SU-DHL-6 (cell line): ENCODE measurements at regions not wholly inside any gene's neighbourhood (a gene's known extent, or its start where the extent isn't known, plus 50 kb on each side); places are given as distances from the start of the nearest gene placed in this dataset.

Experiments
- H2AFZ ChIP-seq: fragments of 200-600 bp; sonication (generic); 2 replicates; pipeline ENCODE4 v1.6.1; 2014; ENCODE audit warnings: low read depth, mild to moderate bottlenecking, moderate library complexity, mixed read lengths, antibody characterized with exemption, low read length; ENCODE audit not compliant: severe bottlenecking
- H3F3A ChIP-seq: fragments of 200-600 bp; shearing (Covaris generic); 2 replicates; pipeline ENCODE4 v1.6.0; 2016; ENCODE audit warnings: antibody characterized with exemption, mild to moderate bottlenecking; ENCODE audit not compliant: insufficient read depth
- H3K27ac ChIP-seq: fragments of 200-600 bp; sonication (generic); 2 replicates; pipeline ENCODE4 v1.5.1; 2016; ENCODE audit warnings: low read depth, mild to moderate bottlenecking, low read length, moderate library complexity, mixed read lengths
- H3K27me3 ChIP-seq: fragments of 200-600 bp; sonication (generic), shearing (Covaris generic); 2 replicates; pipeline ENCODE4 v1.6.0; 2014; ENCODE audit warnings: mild to moderate bottlenecking, low read length
- H3K36me3 ChIP-seq: fragments of 200-600 bp; sonication (generic); 2 replicates; pipeline ENCODE4 v1.6.1; 2014; ENCODE audit warnings: mild to moderate bottlenecking, low read length, mixed read lengths
- H3K4me2 ChIP-seq: fragments of 300-600, 200-600 bp; shearing (Covaris generic), sonication (generic); 2 replicates; pipeline ENCODE4 v1.6.0; 2014; ENCODE audit warnings: low read length, low read depth, mild to moderate bottlenecking; ENCODE audit not compliant: poor library complexity, severe bottlenecking
- H3K4me3 ChIP-seq: fragments of 200-600 bp; sonication (generic); 2 replicates; pipeline ENCODE4 v1.5.1; 2014; ENCODE audit warnings: antibody characterized with exemption, low read length, mild to moderate bottlenecking, mixed read lengths; ENCODE audit not compliant: insufficient read depth, poor library complexity, severe bottlenecking
- H3K79me2 ChIP-seq: fragments of 200-600 bp; sonication (generic); 2 replicates; pipeline ENCODE4 v1.6.1; 2014; ENCODE audit warnings: mild to moderate bottlenecking, low read length, moderate library complexity; ENCODE audit not compliant: insufficient read depth
- H3K9ac ChIP-seq: fragments of 200-600 bp; sonication (generic); 2 replicates; pipeline ENCODE4 v1.7.0; 2014; ENCODE audit warnings: mild to moderate bottlenecking, low read length
- H3K9me2 ChIP-seq: fragments of 200-600 bp; sonication (generic); replicated peaks from 2 replicates; pipeline ENCODE4 v1.6.1; 2014; ENCODE audit warnings: low read length; ENCODE audit not compliant: insufficient read depth
- H3K9me3 ChIP-seq: fragments of 200-600 bp; sonication (generic); 2 replicates; pipeline ENCODE4 v1.6.1; 2014; ENCODE audit warnings: low read length, mixed read lengths; ENCODE audit not compliant: insufficient read depth
- H4K20me1 ChIP-seq: fragments of 200-600 bp; sonication (generic); 2 replicates; pipeline ENCODE4 v1.6.1; 2014; ENCODE audit warnings: low read depth, mild to moderate bottlenecking, antibody characterized with exemption, low read length, moderate library complexity, mixed read lengths
- EZH2phosphoT487 ChIP-seq: fragments of 200-600 bp; sonication (generic), shearing (Covaris generic); conservative IDR thresholded peaks from 2 replicates; pipeline ENCODE4 v1.6.1; 2018; ENCODE audit warnings: mild to moderate bottlenecking, antibody characterized with exemption, low read length, moderate library complexity, mixed read lengths
- TF ChIP-seq, protein P1 (sequence below): fragments of 200-600 bp; sonication (generic); IDR thresholded peaks from one replicate; pipeline ENCODE4 v1.5.1; 2017; ENCODE audit warnings: antibody characterized with exemption, mild to moderate bottlenecking, low read length, moderate library complexity; ENCODE audit not compliant: insufficient read depth, poor library complexity, severe bottlenecking

DNA sequence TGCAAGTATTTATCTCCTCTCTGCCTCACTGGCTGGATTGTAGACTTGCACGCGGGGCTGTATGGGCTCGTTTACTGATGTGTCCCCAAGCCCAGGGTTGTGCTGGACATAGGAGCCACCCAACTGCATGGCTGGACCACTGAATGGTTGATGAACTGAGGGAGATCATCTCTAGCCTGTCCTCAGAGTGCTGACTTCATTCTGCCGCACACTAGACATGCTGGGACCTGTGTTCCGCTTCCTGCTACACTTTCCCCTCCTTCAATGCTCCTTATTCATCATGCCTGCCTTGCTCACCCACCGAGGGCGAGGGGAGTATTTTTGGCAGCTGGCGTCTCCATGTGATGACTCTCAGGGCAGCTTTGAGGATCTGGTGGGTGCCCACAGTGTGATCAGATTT, 440.2 kb downstream of the GLRX3 start:
- H3F3A ChIP-seq, result no peaks in the 10 kb centered on the region
- H3K79me2 ChIP-seq, result no peaks in the 10 kb centered on the region
- H3K4me2 ChIP-seq, result no peak overlapping the region
- H3K9me2 ChIP-seq, result no peaks in the 10 kb centered on the region
- TF ChIP-seq, protein P1, sequence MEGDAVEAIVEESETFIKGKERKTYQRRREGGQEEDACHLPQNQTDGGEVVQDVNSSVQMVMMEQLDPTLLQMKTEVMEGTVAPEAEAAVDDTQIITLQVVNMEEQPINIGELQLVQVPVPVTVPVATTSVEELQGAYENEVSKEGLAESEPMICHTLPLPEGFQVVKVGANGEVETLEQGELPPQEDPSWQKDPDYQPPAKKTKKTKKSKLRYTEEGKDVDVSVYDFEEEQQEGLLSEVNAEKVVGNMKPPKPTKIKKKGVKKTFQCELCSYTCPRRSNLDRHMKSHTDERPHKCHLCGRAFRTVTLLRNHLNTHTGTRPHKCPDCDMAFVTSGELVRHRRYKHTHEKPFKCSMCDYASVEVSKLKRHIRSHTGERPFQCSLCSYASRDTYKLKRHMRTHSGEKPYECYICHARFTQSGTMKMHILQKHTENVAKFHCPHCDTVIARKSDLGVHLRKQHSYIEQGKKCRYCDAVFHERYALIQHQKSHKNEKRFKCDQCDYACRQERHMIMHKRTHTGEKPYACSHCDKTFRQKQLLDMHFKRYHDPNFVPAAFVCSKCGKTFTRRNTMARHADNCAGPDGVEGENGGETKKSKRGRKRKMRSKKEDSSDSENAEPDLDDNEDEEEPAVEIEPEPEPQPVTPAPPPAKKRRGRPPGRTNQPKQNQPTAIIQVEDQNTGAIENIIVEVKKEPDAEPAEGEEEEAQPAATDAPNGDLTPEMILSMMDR, result no peak
- TF ChIP-seq EZH2phosphoT487, result no peak
- H3K36me3 ChIP-seq, result no peaks in the 10 kb centered on the region
- no peak overlapping the region for H3K27ac ChIP-seq
- H2AFZ ChIP-seq, result no peak overlapping the region
- H3K9me3 ChIP-seq, result no peaks in the 10 kb centered on the region
- H3K27me3 ChIP-seq, result no peaks in the 10 kb centered on the region
- no peak overlapping the region for H3K4me3 ChIP-seq
- H3K9ac ChIP-seq, result no peak overlapping the region
- no peaks in the 10 kb centered on the region for H4K20me1 ChIP-seq

- Histone ChIP-seq H3K4me2 (no peak overlapping the region), H4K20me1 (no peaks in the 10 kb centered on the region), H3K9me3 (no peaks in the 10 kb centered on the region), H3K27me3 (no peaks in the 10 kb centered on the region), H3K4me3 (no peak overlapping the region), H3K79me2 (no peaks in the 10 kb centered on the region), H2AFZ (no peak overlapping the region), H3K9ac (no peak overlapping the region), H3K27ac (no peak overlapping the region), H3K9me2 (no peaks in the 10 kb centered on the region), H3K36me3 (no peaks in the 10 kb centered on the region), H3F3A (no peaks in the 10 kb centered on the region)
- TF ChIP-seq EZH2phosphoT487, result no peak
- TF ChIP-seq, protein P1, result no peak
Observed at GRCh38 chr10:130577039-130577438, 440.8 kb downstream of the GLRX3 start.

- Histone ChIP-seq H3K9ac (no peak overlapping the region), H3K4me2 (no peak overlapping the region), H3K9me3 (no peaks in the 10 kb centered on the region), H3K27ac (no peak overlapping the region), H2AFZ (no peak overlapping the region), H3K79me2 (no peaks in the 10 kb centered on the region), H3F3A (no peaks in the 10 kb centered on the region), H4K20me1 (no peaks in the 10 kb centered on the region), H3K4me3 (no peak overlapping the region), H3K36me3 (no peaks in the 10 kb centered on the region), H3K27me3 (no peaks in the 10 kb centered on the region), H3K9me2 (no peaks in the 10 kb centered on the region)
- TF ChIP-seq, protein P1, result no peak
- no peak for TF ChIP-seq EZH2phosphoT487
Observed at GRCh38 chr10:130578532-130579289, 442.5 kb downstream of the GLRX3 start.
